ENCODE measurements at regions not wholly inside any gene's neighbourhood (a gene's known extent, or its start where the extent isn't known, plus 50 kb on each side); places are given as distances from the start of the nearest gene placed in this dataset.
"Not testable (repeated sequence)": the region's sequence is repeated elsewhere in the genome, so short reads cannot be mapped to it uniquely, and the experiment has no call there.

DNA sequence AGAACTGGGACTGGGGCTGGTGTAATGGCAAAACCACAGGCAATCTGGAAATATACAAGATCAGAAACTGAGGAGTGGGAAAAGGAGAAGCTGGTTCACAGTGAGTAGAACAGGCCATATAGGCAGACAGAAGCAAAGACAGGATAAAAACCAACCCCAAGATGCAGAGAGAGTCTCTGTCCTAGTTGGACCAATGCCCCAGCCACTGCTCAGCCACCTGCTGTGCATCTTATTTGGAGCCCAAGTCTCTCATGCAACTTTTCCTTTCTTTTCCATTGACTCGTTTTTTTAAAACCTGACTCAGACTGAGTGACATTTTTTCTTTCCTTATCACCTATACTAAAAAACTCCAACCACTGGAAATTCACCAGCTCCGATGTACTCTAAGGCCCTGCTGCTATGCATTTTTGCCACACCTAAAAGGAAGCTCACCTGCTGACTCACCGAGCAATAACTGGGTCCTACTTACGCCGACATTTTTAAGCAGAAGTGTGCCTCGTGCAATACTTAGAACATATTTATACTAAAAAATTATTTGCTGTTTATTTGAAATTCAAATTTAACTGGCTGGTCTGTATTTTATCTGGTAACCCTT, 100.8 kb upstream of the XYLT1 start:
- DNase-seq, result no peak

DNA sequence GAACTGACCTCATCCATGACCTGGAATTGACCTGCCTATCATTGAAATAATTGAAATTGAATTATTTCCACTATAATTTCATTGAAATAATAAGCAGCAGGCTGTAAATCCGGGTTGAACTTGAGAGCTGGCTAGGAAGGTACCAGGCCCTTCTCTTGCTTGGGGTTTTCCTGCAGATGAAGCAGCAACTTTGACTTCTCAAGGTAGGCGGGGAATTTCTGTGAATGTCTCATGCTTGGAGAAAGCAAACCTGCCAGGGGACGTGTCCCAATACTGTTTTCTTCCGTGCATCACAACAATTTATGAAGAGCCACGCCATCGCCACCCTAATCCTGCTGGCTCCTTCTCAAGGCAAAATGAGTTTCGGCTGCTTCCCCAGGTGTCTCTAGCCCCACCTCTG, 97.5 kb upstream of the XYLT1 start:
- DNase-seq, result no peak

DNA sequence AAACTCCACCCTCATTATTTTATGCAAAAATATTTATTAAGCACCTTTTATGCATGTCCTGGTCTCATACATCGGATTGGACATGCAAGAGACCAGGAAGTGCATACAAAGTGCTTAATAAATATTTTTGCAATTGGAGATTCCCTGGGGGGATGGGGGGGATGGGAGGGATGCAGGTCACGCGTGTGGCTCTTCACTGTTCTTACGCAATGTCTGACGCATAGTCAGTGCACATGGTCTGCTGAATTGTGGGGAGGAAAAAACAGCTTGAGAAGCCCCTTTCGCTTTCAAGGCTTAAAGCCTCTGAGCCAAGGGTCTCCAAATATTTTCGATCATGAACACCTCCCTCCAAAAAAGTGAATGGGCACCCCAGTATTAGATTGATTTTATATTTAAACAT, 96.7 kb upstream of the XYLT1 start:
- no peak for DNase-seq

DNA sequence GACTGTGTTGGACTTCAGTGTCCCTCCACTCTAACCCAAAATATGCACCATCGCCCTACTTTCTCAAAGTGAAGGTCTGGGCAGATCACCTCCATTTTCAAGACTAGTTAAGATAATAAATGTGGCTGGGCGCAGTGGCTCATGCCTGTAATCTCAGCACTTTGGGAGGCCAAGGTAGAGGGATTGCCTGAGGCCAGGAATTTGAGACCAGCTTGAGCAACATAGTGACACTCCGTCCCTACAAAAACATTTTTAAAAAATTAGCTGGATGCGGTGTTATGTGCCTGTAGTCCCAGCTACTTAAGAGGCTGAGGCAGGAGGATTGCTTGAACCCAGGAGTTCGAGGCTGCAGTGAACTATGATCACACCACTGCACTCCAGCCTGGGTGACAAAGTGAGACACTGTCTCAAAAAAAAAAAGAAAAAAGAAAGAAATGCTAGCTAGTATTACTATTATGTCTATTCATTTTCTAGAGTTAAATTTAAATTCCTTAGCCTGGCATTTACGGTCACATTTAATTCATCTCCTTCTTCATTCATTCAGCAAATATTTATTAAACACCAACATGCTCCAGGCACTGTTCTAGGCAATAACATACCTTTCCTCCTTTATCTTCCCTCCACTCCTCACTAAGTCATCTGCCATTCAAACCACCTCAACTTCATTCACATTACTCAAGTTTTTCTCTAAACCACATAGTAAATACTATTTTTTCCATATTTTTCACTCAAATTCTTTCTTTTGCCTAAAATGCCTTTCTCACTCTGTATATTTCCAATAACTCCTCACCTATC, 96.1 kb upstream of the XYLT1 start:
- DNase-seq, result no peak

DNA sequence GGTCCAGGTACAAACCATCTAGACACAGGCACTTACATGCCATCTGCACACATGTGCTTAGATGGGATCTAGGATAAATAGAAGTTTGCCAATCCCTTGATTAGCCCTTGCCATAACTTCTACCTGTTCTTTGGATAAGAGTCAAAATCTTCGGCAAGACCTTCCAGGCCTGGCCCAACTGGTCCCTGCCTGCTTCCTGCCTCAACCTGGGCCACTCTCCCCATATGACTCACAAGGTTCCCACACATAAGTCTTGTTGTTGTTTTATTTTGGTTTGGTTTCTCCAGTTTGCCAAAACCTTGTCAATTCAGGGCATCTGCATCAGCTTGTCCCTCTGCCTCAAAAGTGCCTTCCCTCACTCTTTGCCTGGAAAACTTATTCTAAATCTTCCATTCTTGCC, 95.3 kb upstream of the XYLT1 start:
- no peak for DNase-seq

DNA sequence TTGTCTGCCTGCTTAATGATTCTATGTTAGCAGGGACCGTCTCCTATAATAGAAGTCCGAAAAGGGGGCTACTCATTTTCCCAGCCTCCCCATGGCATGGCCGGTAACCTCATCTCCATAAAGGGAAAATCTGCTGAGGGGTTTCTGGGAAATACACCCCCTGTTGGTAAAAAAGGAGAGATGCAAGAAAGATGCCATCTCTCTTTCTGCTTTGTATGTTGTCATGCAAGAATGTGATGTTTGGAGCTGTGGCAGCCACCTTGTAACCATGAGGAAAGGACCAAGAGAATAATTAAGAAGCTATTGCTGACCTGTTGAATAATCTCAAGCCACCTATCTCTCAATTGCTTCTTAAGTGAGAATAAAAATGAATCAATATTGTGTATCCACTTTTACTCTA, 94.8 kb upstream of the XYLT1 start:
- no peak for DNase-seq

DNA sequence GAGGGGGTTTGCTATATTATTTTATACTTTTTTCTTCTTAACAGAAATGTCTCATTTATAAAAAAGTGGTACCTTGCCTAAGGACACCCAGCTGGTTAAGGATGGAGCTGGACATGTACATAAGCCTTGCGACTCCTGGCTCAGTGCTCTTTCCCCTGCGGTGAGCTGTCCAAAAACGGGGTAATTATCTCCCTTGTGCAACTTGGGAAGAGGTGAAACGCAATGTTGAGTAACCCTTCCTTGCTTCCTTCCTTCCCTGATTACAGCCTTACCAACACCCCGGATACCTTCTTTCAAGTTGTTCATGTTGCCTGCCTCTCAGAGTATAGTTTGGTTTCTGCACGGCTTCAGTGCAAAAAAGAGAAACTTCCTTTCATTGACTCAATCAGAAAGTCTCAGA, 94.1 kb upstream of the XYLT1 start:
- DNase-seq, result no peak

DNA sequence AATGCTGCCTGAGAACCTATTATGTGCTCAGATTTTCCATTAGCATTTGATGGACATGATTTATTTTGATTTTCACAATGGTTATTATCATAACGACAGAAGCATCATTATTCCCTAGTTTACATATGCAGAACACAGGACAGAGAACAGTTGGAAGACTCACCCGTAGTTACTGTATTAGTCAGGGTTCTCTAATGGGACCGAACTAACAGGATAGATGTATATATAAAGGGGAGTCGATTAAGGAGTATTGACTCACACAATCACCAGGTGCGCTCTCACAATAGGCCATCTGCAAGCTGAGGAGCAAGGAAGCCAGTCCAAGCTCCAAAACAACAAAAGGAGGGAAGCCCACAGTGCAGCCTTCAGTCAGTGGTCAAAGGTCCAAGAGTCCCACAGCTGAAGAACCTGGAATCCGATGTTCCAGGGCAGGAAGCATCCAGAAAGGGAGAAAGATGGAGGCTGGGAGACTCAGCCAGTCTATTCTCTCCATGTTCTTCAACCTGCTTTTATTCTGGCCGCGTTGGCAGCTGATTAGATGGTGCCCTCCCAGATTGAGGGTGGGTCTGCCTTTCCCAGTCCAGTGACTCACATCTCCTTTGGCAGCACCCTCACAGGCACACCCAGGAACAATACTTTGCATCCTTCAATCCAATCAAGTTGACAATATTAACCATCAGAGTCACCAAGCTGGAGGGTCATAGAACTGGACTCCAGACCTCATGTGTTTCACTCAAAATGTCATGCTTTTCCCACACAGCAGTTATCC, 92.7 kb upstream of the XYLT1 start:
- no peak for DNase-seq

DNA sequence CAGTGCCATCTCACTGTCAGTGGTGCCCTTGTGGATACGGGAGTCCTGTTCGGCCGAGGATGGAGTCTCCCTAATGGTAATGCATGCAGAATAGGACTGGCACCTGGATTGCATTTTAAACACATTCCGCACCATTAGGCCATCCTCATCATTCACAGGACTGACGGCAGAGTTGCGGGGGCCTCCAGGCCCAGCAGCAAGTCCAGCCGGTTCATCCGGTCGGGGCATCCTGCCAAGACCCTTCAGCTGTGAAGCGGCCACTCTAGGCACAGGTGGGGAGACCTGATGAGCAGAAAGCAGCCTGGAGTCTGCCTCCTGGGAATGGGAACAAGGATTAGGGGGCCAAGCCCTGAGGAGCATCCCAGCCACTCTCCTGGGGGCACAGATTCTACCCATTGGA, 90.3 kb upstream of the XYLT1 start:
- no peak for DNase-seq

DNA sequence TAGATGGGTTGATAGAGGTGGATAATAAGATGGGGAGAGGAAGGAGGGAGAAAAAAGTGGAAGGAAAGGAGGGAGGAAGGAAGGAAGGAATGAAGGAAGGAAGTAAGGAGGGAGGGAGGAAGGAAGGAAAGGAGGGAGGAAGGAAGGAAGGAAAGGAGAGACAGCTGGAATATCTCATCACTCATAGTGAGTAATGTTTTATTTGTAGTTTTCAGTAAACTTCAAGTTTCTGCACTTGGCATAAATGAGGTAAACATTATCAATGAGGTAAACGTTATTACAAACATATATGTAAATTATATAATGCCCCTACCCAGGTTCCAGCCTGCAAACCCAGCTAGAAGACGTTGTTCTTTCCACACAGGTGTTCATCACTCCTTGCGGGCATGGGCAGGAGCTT, 89.8 kb upstream of the XYLT1 start:
- DNase-seq, result no peak

DNA sequence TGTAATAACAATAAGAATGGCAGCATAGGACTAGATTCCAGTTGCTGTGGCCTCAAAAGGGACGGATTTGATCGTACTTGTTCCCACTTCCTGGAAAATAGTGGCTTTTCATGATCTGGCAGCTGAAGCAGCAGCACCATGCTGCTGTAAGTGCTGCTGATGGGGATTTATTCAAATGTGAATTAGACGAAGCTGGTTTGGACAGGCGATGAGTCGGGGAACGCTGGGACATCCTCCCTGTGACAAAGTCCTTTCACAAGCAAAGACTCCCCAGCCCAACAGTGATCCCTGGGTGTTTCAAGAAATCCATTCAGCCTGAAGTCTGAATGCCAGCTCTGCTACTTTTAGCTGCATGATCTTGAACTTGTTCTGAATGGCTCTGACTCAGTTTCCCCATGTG, 88.6 kb upstream of the XYLT1 start:
- no peak for DNase-seq

DNA sequence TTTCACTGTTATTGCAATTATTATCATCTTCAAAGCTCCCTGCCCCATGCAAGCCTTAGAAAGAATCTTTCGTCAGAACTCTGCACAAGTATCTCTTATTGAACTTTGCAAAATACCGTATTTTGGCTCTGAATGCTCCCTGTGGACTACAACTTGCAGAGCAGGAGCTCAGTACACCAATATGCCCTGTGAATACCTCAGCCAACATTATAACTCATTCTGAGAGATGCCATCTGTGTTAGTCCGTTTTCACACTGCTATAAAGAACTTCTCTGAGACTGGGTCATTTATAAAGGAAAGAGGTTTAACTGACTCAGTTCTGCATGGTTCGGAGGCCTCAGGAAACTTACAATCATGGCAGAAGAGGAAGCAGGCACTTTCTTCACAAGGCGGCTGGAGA, 87.2 kb upstream of the XYLT1 start:
- no peak for DNase-seq

DNA sequence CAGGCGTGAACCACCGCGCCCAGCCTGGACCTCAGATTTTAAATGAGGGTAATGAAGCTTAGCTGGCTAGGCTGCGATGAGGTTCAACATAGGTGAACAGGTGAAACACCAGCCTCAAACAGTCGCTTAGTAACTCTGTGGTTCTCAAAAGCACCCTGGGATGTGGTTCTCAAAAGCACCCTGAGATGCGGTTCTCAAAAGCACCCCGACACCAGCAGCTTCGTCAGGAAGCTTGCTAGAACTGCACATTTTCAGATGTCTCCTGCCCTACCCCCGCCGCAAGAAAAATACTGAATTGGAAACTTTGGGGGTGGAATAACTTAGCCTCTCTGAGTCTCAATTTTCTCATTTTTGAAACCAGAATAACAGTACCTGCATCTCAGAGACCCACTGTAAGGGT, 86.7 kb upstream of the XYLT1 start:
- no peak for DNase-seq

DNA sequence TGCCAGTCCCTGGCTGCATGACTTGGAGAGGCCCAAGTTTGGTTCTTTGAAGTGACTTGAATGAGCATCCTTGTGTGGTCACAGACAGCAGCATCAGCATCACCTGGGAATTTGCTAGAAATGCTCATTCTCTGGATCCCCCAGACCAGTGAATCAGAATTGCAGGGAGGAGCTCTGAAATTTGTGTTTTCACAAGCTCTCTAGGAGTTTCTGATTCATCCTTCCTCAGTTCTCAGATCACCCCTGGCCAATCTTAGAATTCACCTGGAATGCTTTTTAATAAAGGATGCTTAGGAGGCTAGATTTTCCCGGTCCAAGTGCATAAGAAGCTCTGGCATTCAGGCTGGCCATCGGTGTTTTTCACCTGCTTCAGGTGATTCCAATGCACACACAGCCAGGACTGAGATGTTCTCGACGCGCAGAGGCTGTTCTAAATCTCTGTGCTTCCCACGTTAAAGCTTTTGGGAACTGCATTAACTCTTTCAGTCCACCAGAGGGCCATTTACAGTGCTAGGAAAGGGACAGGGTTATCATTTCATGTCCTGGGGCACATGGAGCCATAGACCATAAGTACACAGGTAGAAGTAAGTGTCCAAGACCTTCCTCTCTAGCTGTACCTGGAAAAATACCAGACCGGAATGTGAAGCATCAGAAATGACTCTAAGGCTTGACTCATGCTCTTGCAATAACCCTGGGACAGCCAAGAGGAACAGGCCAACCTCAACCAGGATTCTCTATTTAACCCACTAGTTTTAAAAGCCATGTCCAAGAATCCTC, 85.7 kb upstream of the XYLT1 start:
- no peak for DNase-seq

DNA sequence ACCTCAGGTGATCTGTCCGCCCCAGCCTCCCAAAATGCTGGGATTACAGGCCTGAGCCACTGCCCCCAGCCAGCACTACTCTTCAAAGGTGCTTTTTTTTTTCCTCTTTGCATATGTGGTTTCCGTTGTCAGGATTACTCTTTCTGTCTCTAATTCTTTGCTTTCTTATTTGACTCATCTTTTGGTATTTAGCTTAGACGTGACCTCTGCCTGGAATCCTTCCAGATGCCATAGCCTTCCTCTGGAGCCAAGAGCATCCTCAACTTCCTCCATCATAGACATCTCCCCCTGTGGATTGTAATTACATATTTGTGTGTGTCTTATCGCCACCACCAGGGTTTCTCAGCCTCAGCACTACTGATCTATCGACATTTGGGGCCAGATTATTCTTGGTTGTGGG, 84.4 kb upstream of the XYLT1 start:
- no peak for DNase-seq

DNA sequence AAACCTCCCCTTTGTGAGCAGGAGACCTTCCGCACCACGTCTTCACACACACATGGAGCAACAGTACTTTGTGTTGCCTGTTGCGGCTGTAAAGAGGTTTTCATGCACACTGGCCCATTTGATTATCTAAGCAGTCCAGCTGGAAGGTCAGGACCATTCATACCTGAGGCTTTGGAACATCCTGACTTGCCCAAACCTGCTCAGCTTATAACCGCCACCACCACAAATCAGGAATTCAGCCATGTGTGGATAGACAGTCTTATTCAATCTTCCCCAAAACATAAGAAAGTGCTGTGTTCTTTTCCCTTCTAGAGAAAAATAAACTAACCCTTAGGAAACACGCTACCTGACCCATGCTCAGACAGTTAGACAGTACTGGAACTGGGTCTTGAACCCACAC, 81.6 kb upstream of the XYLT1 start:
- DNase-seq, result no peak

DNA sequence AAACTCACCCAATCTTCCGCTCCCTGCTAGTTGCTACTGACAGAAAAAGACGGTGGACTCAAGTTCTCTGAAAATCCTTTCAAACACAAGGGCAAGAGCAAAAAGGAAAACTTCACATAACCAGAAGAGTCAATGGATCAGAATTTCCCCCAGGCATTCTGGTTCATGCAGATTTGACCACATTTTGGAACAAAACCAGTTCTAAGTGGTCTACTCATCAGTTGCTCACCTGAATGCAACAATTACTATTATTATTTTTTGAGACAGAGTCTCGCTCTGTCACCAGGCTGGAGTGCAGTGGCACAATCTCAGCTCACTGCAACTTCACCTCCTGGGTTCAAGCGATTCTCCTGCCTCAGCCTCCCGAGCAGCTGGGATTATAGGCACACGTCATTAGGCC, 80.9 kb upstream of the XYLT1 start:
- DNase-seq, result not testable (repeated sequence)

DNA sequence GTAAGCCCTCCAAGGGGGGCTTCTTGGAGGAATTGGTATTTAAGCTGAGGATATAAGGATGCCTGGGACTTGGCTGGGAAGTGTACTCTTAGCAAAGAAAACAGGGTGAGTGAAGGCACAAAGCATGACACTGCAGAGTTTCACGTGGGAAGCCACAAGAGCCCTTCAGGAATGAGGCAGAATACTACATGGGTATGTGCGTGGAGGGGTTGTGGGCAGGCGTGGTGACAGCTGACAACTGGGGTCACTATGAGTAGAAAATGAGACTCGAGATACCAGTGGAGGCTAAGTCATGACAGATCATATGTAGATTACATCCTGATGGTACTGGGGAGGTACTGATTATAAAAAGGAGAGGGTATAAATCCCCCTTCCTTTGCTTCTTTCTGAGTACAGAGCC, 78.1 kb upstream of the XYLT1 start:
- DNase-seq, result no peak

DNA sequence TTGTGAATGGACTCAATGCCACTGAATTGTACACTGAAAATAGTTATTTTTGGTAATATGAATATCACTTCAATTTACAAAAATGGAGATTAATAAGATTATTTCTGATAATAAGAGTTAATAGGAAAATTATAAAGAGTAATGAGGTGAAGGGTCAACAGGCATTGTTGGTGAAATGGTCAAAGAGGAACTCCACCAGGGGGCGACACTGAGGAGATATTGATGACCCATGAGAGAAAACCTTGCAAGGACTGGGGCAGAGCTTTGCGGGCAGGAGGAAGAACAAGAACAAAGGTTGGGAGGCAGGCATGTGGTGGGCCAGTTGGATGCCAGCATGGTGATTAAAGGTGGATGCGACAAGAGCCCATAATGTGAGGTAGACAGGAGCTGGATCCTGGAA, 74.0 kb upstream of the XYLT1 start:
- DNase-seq, result no peak

DNA sequence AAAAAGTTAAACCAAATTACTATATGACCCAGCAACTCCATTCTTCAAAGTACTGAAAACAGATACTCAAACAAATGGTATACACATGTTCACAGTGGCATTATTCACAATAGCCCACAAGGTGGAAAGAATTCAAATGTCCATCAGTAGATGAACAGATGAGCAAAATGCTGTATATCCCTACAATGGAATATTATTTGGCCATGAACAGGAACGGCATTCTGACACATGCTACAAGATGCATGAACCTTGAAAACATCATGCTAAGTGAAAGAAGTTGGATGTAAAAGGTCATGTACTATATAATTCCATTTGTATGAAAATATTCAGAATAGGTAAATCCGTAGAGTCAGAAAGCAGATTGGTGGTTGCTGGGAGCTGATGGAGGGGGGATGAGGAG, 73.5 kb upstream of the XYLT1 start:
- DNase-seq, result no peak

DNA sequence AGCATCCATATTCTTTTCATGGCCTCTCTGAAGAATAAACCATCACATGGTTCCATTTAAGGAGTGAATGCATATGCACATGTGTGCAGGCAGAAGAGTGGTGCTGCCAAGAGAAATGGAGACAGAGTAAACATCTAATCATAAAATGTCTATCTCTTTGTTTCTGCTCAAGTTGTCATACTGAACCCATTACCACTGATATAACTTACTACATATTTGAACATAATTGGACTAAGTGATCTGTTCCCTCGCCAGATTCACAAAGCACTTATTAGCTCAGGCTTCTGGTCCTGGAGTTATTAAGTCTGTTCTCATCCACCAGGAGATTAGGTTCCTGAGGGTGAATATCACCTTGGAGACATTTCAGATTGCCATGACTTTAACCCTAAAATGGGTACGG, 72.3 kb upstream of the XYLT1 start:
- no peak for DNase-seq

DNA sequence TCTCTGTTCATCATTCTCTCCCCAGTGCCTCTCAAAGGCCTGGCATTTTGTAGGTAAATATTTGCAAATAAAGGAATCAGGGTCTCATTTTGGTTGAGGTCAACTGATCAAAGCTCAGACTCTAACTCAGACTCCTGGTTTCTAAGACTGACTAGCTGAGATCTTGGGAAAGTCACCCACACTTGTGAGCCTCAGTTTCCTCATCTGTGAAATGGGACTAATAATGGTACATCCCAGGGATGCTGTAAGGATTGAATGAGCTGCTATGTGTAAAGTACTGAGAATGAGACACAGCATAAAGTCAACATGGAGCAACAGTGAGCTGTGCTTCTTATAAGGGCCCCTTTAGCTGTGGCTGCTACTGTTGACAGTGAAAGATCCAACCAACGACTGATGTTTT, 70.6 kb upstream of the XYLT1 start:
- no peak for DNase-seq

DNA sequence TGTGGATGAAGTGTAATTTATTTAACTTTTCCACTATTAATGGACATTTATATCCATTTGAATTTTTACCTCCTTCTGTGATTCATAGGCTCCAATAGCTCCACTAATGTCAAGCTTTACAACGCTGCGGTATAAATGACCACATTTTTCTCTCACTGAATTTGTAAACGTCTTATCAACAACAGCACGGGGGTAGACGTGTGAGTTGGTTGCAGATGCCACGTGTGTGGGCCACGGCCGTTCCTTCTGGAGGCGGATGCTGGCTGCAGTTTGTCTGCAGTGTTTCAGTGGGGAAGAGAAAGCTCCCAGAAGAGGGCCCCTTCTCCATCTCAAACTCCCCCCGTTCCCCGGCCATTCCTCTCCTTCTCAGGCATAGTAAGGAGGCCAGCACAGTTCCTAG, 68.2 kb upstream of the XYLT1 start:
- no peak for DNase-seq
